ENCODE measurements at regions not wholly inside any gene's neighbourhood (a gene's known extent, or its start where the extent isn't known, plus 50 kb on each side); places are given as distances from the start of the nearest gene placed in this dataset.

- DNase-seq = no peak
These were observed 166.1 kb upstream of the MTNR1B start for GRCh38 chr11:92803391-92803790.

GRCh38 chr11:92804388-92804966 is 165.0 kb upstream of the MTNR1B start:
- no peak for DNase-seq

GRCh38 chr11:92808022-92808421 is 161.4 kb upstream of the MTNR1B start:
- DNase-seq = no peak

GRCh38 chr11:92810423-92811064 is 158.9 kb upstream of the MTNR1B start:
- DNase-seq = no peak

GRCh38 chr11:92811341-92811740 is 158.1 kb upstream of the MTNR1B start:
- peak; percentile 43 for DNase-seq

GRCh38 chr11:92812841-92813240 is 156.6 kb upstream of the MTNR1B start:
- DNase-seq = no peak

GRCh38 chr11:92819830-92820229 is 149.6 kb upstream of the MTNR1B start:
- no peak for DNase-seq

GRCh38 chr11:92820860-92821259 is 148.6 kb upstream of the MTNR1B start:
- no peak for DNase-seq

GRCh38 chr11:92822410-92822809 is 147.0 kb upstream of the MTNR1B start:
- DNase-seq = no peak

- peak; percentile 84 for DNase-seq
These were observed 143.3 kb upstream of the MTNR1B start for GRCh38 chr11:92826136-92826535.

- DNase-seq = no peak
These were observed 142.8 kb upstream of the MTNR1B start for GRCh38 chr11:92826603-92827002.

- no peak for DNase-seq
These were observed 142.3 kb upstream of the MTNR1B start for GRCh38 chr11:92827132-92827531.

GRCh38 chr11:92828556-92828955 is 140.9 kb upstream of the MTNR1B start:
- DNase-seq = no peak

GRCh38 chr11:92829121-92829520 is 140.3 kb upstream of the MTNR1B start:
- no peak for DNase-seq

GRCh38 chr11:92829671-92830070 is 139.8 kb upstream of the MTNR1B start:
- peak; percentile 29 for DNase-seq

GRCh38 chr11:92830377-92831155 is 138.9 kb upstream of the MTNR1B start:
- DNase-seq = no peak

GRCh38 chr11:92834296-92835020 is 135.0 kb upstream of the MTNR1B start:
- no peak for DNase-seq

GRCh38 chr11:92837595-92837994 is 131.9 kb upstream of the MTNR1B start:
- no peak for DNase-seq

GRCh38 chr11:92838759-92839310 is 130.6 kb upstream of the MTNR1B start:
- DNase-seq = no peak

GRCh38 chr11:92839450-92839849 is 130.0 kb upstream of the MTNR1B start:
- no peak for DNase-seq

- DNase-seq = peak; percentile 45
These were observed 127.7 kb upstream of the MTNR1B start for GRCh38 chr11:92841719-92842118.

GRCh38 chr11:92843455-92843854 is 126.0 kb upstream of the MTNR1B start:
- no peak for DNase-seq

- DNase-seq = no peak
These were observed 125.3 kb upstream of the MTNR1B start for GRCh38 chr11:92844197-92844596.
